ENCODE measurements at regions not wholly inside any gene's neighbourhood (a gene's known extent, or its start where the extent isn't known, plus 50 kb on each side); places are given as distances from the start of the nearest gene placed in this dataset.
"Not testable (repeated sequence)": the region's sequence is repeated elsewhere in the genome, so short reads cannot be mapped to it uniquely, and the experiment has no call there.

DNA sequence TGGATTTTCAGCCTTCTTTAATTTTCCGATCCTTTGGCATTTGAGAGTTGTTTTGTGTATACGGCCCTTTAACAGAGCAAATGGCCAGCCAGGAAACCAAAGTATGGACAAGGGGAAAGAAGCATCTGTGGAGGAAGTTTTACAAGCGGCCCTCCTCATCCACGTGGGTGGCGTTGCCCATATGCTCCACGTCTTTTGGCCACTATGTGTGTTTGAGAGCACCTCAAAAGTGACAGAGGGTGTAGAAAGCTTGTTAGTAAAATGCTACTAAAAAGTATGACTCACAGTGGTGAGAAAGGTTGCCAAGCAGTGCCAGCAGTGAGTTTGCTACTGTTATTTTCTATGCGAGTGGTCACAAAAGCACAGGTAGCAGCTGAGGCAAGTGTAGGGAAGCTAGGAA, 451.8 kb upstream of the NPAP1 start:
- FAIRE-seq (peak; percentile 7), DNase-seq (ENCODE audit: low read depth) (no peak)
- Histone ChIP-seq H3K36me3 (ENCODE audit: control insufficient read depth, insufficient read depth, low read length) (no peaks in the 10 kb centered on the region), H3K27me3 (ENCODE audit: control insufficient read depth, insufficient read depth, low read length) (no peaks in the 10 kb centered on the region), H3K4me3 (ENCODE audit: low read depth, low read length) (no peak overlapping the region)
- TF ChIP-seq, protein P1, sequence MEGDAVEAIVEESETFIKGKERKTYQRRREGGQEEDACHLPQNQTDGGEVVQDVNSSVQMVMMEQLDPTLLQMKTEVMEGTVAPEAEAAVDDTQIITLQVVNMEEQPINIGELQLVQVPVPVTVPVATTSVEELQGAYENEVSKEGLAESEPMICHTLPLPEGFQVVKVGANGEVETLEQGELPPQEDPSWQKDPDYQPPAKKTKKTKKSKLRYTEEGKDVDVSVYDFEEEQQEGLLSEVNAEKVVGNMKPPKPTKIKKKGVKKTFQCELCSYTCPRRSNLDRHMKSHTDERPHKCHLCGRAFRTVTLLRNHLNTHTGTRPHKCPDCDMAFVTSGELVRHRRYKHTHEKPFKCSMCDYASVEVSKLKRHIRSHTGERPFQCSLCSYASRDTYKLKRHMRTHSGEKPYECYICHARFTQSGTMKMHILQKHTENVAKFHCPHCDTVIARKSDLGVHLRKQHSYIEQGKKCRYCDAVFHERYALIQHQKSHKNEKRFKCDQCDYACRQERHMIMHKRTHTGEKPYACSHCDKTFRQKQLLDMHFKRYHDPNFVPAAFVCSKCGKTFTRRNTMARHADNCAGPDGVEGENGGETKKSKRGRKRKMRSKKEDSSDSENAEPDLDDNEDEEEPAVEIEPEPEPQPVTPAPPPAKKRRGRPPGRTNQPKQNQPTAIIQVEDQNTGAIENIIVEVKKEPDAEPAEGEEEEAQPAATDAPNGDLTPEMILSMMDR (IDR thresholded peaks at IDR 0.05; ENCODE audit: insufficient read depth, low read length, severe bottlenecking): no peak

DNA sequence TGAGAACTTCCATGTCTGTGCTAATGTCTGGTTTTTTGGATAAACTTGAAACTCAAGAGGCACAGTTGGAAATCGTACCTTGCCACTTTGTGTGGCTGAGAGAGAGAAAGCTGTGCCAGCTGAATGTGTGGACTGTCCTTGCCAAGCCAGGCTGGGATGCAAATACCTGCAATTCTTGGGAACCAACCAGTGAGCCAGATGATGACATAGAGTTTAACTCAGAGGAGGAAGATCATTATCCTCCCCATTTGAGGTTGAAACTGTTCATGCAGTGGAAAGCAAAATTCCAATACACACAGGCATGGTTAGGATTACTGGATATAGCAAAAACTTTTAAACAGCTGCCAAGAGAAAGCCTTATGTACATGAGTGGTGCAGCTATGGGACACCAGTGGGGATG, 451.4 kb upstream of the NPAP1 start:
- TF ChIP-seq, protein P1 (IDR thresholded peaks at IDR 0.05; ENCODE audit: insufficient read depth, low read length, severe bottlenecking): no peak
- Histone ChIP-seq H3K36me3 (ENCODE audit: control insufficient read depth, insufficient read depth, low read length) (no peaks in the 10 kb centered on the region), H3K27me3 (ENCODE audit: control insufficient read depth, insufficient read depth, low read length) (no peaks in the 10 kb centered on the region), H3K4me3 (ENCODE audit: low read depth, low read length) (no peak overlapping the region)
- FAIRE-seq (peak; percentile 62), DNase-seq (ENCODE audit: low read depth) (no peak)

DNA sequence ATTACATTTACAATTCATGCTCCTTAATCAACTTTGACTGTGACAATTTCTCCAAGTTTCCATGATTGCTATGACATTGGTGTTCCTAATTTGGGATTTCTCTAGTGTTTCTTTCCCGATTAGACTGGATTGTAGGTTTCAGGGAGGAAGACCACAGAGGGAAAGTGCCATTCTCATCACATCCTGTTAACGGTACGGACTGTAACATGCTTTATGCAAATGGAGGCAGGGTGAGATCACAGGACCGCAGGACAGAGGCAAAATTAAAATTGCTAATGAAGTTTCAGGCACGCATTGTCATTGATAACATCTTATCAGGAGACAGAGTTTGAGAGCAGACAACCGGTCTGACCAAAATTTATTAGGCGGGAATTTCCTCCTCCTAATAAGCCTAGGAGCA, 446.7 kb upstream of the NPAP1 start:
- FAIRE-seq; H3K4me3 ChIP-seq (ENCODE audit: low read depth, low read length); H3K36me3 ChIP-seq (ENCODE audit: control insufficient read depth, insufficient read depth, low read length); H3K27me3 ChIP-seq (ENCODE audit: control insufficient read depth, insufficient read depth, low read length); DNase-seq (ENCODE audit: low read depth): not testable (repeated sequence)

DNA sequence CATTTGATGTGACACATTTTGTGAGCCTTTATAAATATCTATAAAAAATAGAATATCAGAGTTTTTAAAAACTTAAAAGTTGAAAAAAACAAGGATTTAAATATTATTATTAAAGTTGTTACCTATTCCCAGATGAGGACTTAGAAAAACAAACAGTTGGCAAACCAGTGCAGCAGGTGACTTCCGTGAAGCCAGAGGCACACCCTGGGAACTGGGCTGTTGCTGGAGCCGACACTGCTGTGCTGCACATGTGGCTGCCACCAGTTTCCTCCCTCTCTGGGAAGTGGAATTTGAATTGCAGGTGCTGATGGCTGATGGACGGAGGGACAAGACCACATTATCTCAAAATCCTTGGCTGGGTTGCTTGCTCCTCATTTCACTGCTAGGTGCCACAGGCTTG, 442.4 kb upstream of the NPAP1 start:
- DNase-seq (ENCODE audit: low read depth); H3K36me3 ChIP-seq (ENCODE audit: control insufficient read depth, insufficient read depth, low read length); H3K27me3 ChIP-seq (ENCODE audit: control insufficient read depth, insufficient read depth, low read length); FAIRE-seq; H3K4me3 ChIP-seq (ENCODE audit: low read depth, low read length): not testable (repeated sequence)

DNA sequence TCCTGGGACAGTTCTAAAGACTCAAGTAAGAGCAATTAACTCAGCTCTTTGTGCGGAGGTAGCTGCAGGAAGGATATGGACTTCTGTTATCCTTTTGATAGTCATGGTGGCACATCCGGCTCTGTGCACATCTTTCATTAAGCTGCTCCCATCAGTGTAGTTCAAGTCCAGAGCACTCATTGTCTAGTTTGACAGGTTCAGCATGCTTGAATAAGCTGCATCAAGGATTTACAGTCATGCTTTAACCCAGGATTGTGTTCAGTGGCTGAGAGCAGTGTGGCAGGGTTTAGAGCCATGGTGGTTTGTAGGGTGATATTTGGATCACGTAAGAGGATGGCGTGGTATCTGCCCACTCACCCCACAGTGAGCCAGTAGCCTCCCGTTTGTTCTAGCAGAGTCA, 435.0 kb upstream of the NPAP1 start:
- H3K36me3 ChIP-seq (ENCODE audit: control insufficient read depth, insufficient read depth, low read length); H3K4me3 ChIP-seq (ENCODE audit: low read depth, low read length); FAIRE-seq; H3K27me3 ChIP-seq (ENCODE audit: control insufficient read depth, insufficient read depth, low read length); DNase-seq (ENCODE audit: low read depth): not testable (repeated sequence)

DNA sequence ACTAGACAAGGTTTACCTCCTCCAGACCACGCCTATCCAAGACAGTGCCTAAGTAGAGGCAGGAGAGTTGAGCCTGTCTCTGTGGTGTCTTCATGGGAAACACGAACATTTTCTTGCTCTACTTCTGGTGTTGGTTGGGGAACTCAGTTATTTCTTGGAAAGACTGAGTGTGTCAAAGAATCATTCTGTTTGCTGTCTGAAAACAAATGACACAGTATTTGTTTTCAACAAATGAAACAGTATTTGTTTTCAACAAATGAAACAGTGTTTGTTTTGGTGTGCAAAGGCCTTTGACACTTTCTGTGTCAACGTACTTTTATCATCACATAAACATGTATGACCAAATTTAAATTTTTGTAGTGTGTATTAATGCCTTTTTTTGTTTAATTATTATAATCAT, 416.5 kb upstream of the NPAP1 start:
- not testable (repeated sequence) for H3K36me3 ChIP-seq (ENCODE audit: control insufficient read depth, insufficient read depth, low read length); H3K27me3 ChIP-seq (ENCODE audit: control insufficient read depth, insufficient read depth, low read length); FAIRE-seq; H3K4me3 ChIP-seq (ENCODE audit: low read depth, low read length); DNase-seq (ENCODE audit: low read depth)

DNA sequence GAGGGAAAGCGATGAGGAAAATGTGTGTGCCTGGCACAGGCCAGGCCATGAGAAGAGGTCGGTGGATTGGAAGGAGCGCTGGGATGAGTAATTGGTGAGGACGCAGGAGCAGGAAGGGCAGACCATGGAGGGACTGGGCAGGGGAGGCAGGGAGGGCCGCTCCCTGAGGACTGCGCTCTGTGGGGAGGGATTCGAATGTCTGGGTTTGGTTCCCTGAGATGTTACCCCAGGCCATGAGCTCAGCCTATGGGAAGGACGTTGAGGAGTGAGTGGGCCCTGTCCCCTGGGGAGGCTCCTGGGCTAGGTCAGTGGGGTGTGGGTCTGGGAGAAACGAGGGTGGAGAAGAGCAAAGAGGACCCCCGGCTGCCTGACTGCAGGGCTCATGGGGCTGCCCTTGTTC, 415.2 kb upstream of the NPAP1 start:
- not testable (repeated sequence) for FAIRE-seq; H3K36me3 ChIP-seq (ENCODE audit: control insufficient read depth, insufficient read depth, low read length); H3K27me3 ChIP-seq (ENCODE audit: control insufficient read depth, insufficient read depth, low read length); DNase-seq (ENCODE audit: low read depth); H3K4me3 ChIP-seq (ENCODE audit: low read depth, low read length)

DNA sequence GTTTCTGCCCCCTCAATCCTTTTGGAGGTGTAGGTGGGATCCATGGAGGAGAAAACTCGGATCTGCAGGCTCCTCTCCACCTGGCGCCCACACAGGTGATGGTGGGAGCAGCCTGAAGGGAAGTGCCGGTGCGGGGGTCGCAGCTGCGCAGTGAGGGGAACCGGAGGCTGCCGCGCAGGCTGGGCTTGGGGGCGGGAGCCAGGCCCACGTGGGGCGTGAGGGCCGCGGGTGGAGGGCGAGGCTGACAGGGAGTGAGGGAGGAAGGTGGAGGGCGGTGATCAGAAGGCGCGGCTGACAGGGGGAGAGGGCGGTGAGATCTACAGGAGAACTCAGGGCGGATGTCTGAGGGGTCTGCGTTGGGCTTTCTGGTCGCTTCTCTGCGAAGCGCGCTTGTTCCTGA, 414.7 kb upstream of the NPAP1 start:
- not testable (repeated sequence) for H3K36me3 ChIP-seq (ENCODE audit: control insufficient read depth, insufficient read depth, low read length); DNase-seq (ENCODE audit: low read depth); H3K4me3 ChIP-seq (ENCODE audit: low read depth, low read length); FAIRE-seq; H3K27me3 ChIP-seq (ENCODE audit: control insufficient read depth, insufficient read depth, low read length)

DNA sequence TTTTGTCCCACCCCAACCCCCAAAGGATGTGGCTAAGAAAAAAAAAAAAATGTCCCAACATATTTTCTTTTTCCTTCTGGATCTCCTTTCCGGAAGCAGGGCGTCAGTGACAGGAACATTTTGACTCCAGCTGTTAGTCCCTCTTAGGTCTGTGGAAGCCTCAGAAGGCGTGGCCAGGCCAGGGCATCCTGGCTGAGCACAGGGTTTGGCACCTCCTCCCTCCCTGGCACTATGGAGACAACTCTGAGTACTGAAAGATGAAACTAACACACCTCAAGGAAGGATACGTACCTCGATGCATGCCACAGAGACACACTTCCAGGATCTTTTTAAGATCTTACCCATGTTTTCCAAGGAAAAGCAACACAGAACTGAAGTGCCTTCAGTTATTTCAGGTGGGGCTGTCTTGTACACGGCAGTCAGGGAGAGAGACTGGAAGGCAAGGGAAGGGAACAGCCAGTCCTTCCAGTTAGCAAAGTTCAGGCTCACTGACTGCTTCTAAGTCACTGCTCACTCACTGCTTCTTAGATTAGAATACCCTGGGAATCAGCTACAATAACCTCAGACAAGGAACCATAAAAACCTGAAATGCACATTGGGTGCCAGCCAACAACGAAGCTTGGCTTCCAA, 406.9 kb upstream of the NPAP1 start:
- not testable (repeated sequence) for FAIRE-seq; DNase-seq (ENCODE audit: low read depth); H3K4me3 ChIP-seq (ENCODE audit: low read depth, low read length); H3K36me3 ChIP-seq (ENCODE audit: control insufficient read depth, insufficient read depth, low read length); H3K27me3 ChIP-seq (ENCODE audit: control insufficient read depth, insufficient read depth, low read length)

Measured in bronchial epithelial cell (primary cell).